Pancreas (tissue), 10 donors: ENCODE measurements at regions not wholly inside any gene's neighbourhood (a gene's known extent, or its start where the extent isn't known, plus 50 kb on each side); places are given as distances from the start of the nearest gene placed in this dataset.

ENCODE experiments used
- ATAC-seq, 4 donors: fragments of 200-7000 bp; cut with Tn5 transposase; one replicate each; pipeline versions ENCODE4 v1.8.0 to v1.9.1; 2020; ENCODE audit warnings: mild to moderate bottlenecking in 4 of 4, moderate library complexity in 4 of 4
- DNase-seq, 6 donors: peaks; one replicate each; pipeline ENCODE4 v3.0.0-alpha.2; 2020
- FAIRE-seq: peaks from 2 replicates; lab custom pipeline; 2012; peaks lifted over from hg19 to GRCh38; lab: Jason Lieb, UNC
- H3K27ac ChIP-seq, 4 donors: fragments of 200-600 bp; sonication (generic); 1 replicate in 3 of 4; 2 replicates in 1 of 4; pipeline versions ENCODE4 v1.5.0 to v1.8.0; 2020
- H3K27me3 ChIP-seq, 4 donors: fragments of 200-600 bp; one replicate each; pipeline ENCODE4 v1.8.0; 2021
- H3K36me3 ChIP-seq, 3 donors: fragments of 200-600 bp; sonication (generic) in 1 of 3; one replicate each; pipeline versions ENCODE4 v1.5.0 to v1.8.0; 2020 to 2021
- H3K4me1 ChIP-seq, 3 donors: fragments of 200-600 bp; one replicate each; pipeline ENCODE4 v1.8.0; 2021
- H3K4me3 ChIP-seq, 4 donors: fragments of 200-600 bp; sonication (generic) in 2 of 4; one replicate each; pipeline versions ENCODE4 v1.5.0 to v1.8.0; 2020 to 2021
- H3K9me3 ChIP-seq, 4 donors: fragments of 200-600 bp; one replicate each; pipeline ENCODE4 v1.8.0; 2021
- WGBS, 2 donors: extraction: QIAGEN DNeasy Blood & Tissue Kit; methylation state at CpG; one replicate each; pipeline ENCODE4 v1.1.7; 2013; 5-methylcytosine and 5-hydroxymethylcytosine counted together
- intact Hi-C, 3 donors: fragments of 100-400 bp; cut with DNase I; formaldehyde crosslinking; loops; one replicate each; pipeline versions ENCODE4 v1.11.1 to v1.14.2; 2022
- TF ChIP-seq, protein P1 (sequence below), 4 donors: fragments of 200-600 bp; sonication (generic) in 3 of 4; IDR thresholded peaks; one replicate each; pipeline versions ENCODE4 v1.5.0 to v1.8.0; 2021; ENCODE audit warnings: antibody characterized with exemption in 4 of 4
- donor health status: healthy with polysubstance abuse.
- donor health status: DM: no; HTN: no; CAD: no; lungs with moderate emphysema.
- donor health status: DM: no; HTN: no; CAD: no.
- donor health status: control.
- donor health status: control.
- donor health status: Bipolar disorder and iron deficiency.
- donor health status: DM: yes; HTN: yes; CAD: no.
- donor health status: DM: no; HTN: no; CAD: no.
- donor health status: DM: no; HTN: no; CAD: no.
- donor health status: DM: yes; HTN: yes; CAD: no.

DNA sequence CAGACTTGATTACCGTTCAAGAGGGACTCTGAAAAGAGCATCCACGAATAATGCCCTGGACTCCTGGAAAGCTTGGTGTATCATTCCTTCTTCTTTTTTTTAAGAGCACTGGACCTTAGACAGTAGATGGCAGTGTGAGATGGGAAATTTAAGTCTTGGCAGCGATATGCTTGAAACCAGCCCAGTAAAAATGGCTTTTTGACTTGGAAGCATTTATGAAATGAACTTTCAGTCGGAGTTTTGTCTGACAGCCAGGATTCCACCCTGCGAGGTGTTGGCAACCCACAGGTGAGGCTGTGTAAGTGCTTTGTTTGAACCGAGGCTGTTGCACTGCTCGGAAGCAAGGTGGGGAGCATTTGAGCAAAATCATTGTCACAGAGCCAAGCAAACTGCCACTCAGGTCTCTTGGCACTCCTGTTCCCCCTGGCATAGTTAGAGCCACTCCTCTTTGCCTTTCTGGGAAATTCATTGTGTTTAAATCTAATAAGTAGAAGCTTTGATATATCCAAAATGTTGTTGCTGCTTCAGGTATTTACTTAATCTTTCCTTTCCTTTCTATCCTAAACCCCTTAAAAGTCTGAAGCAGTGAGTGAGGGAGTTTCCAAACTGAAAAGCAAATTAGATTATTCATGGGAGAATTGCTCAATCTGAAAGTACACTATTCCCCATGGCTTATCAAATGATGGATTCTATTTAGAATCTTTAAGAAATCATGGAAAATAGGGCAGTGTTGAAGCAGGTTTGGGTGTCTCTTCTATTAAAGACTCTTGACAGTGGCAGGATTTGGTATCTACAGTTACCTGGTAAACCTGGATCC, 272.8 kb upstream of the SLC35B3 start:
- H3K27ac ChIP-seq, result peak overlapping the region in 2 of 4 donors; percentile 59 to 67
- FAIRE-seq, result no peak
- intact Hi-C loops, result no loop called here

DNA sequence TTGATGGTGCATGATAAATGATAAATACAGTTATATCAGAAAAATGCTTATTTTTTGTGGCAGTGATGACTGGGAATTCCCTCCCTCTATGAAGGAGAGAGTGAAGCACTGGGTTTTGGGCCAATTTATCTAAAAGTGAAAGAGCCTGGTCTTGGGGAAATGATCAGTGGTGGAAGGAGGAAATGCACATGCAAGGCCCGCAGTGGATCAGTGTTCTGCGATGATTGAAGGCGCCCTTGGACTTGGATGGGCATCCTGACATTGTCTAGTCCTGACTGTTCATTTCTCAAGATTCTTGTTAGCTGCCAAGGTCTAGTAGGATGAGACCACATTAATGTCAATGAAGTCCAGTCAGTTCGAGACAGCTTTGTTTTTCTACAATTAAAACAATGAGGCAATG, 272.0 kb upstream of the SLC35B3 start:
- Histone ChIP-seq H3K27ac (peak overlapping the region in 2 of 4 donors; percentile 59 to 67), H3K27me3 (no peaks in the 10 kb centered on the region), H3K4me1 (peaks cover 0 to 7% (median 0%) of the 10 kb centered on the region in 3 donors), H3K36me3 (no peaks in the 10 kb centered on the region), H3K9me3 (no peaks in the 10 kb centered on the region), H3K4me3 (no peak overlapping the region)
- TF ChIP-seq, protein P1, sequence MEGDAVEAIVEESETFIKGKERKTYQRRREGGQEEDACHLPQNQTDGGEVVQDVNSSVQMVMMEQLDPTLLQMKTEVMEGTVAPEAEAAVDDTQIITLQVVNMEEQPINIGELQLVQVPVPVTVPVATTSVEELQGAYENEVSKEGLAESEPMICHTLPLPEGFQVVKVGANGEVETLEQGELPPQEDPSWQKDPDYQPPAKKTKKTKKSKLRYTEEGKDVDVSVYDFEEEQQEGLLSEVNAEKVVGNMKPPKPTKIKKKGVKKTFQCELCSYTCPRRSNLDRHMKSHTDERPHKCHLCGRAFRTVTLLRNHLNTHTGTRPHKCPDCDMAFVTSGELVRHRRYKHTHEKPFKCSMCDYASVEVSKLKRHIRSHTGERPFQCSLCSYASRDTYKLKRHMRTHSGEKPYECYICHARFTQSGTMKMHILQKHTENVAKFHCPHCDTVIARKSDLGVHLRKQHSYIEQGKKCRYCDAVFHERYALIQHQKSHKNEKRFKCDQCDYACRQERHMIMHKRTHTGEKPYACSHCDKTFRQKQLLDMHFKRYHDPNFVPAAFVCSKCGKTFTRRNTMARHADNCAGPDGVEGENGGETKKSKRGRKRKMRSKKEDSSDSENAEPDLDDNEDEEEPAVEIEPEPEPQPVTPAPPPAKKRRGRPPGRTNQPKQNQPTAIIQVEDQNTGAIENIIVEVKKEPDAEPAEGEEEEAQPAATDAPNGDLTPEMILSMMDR (IDR thresholded peaks at IDR 0.05), result no peak
- intact Hi-C loops, result no loop called here
- DNase-seq, result no peak
- FAIRE-seq, result no peak
- WGBS, 2 donors, result 80 to 87% methylated on average over 4 of the region's 4 CpGs
- no peak for ATAC-seq

More for the DNA sequence above, 272.8 kb upstream of the SLC35B3 start:
- H3K27me3 ChIP-seq, result no peaks in the 10 kb centered on the region
- 7 to 9% methylated on average over 7 of the region's 7 CpGs for WGBS, 2 donors
- H3K9me3 ChIP-seq, result no peaks in the 10 kb centered on the region
- DNase-seq (peak in 4 of 6 donors; percentile 44 to 72 (median 66)), ATAC-seq (peak; percentile 79 to 93 (median 92))
- H3K4me1 ChIP-seq, result peaks cover 0 to 7% (median 0%) of the 10 kb centered on the region in 3 donors
- no peaks in the 10 kb centered on the region for H3K36me3 ChIP-seq
- TF ChIP-seq, protein P1 (IDR thresholded peaks at IDR 0.05), result peak in 3 of 4 donors; percentile 12 to 32 (median 18)
- H3K4me3 ChIP-seq, result peak overlapping the region in 2 of 4 donors; percentile 2 to 32

DNA sequence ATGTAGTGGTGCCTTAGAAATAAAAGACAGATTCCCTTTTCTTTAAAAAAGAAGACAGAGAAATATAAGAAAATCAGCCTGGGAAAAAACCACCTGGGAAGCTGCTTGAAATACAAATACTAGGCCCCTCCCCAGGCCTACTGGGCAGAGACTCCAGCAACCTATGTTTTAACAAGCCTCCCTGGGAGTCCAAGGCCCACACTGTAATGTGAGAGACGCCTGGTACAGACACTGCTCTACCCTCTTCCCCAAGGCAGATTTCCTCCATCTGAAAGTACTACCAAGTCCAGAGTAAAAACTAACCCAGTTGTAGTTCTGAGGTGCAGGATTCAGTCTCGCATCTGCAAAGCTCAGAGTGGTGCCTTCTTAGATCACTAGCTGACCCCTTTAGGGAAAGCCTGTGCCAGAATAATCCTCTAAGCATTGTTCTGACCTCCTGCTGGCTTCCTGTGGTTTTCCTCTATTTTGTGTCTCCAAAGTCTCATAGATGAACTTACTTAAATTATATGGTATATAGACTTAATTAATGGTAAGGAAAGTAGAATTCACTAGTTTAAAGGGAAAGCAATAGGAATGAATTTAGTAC, 270.2 kb upstream of the SLC35B3 start:
- DNase-seq (peak in 3 of 6 donors; percentile 14 to 53 (median 40)), FAIRE-seq (no peak), ATAC-seq (peak; percentile 58 to 71 (median 65))
- intact Hi-C loops, result no loop called here
- TF ChIP-seq, protein P1 (IDR thresholded peaks at IDR 0.05), result no peak
- H3K36me3 ChIP-seq, result no peaks in the 10 kb centered on the region
- no peaks in the 10 kb centered on the region for H3K27me3 ChIP-seq
- peaks cover 0 to 7% (median 0%) of the 10 kb centered on the region in 3 donors for H3K4me1 ChIP-seq
- WGBS, 2 donors, result 30 to 37% methylated on average over 2 of the region's 2 CpGs
- H3K4me3 ChIP-seq, result no peak overlapping the region
- no peaks in the 10 kb centered on the region for H3K9me3 ChIP-seq
- peak overlapping the region in 1 of 4 donors; percentile 6 for H3K27ac ChIP-seq

DNA sequence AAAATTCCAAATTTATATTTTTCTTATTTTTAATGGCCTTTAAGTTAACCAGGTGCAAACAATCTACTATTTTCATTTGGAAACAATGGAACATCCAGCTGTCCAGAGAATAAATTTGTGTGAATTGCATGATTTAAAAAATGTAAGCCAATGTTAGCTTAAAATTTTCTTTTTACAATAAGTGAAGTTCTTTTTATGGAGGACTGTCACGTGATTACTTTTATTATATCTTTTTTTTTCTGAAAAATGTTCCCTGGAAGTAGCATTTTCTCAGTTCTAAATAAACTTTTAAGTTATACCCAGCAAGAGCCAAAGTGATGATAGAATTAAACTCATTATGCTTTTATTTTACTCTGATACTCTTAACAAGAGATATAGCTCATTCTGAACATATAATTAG, 267.7 kb upstream of the SLC35B3 start:
- 87 to 95% methylated on average over 1 of the region's 1 CpG for WGBS, 2 donors

More for the DNA sequence above, 267.7 kb upstream of the SLC35B3 start:
- TF ChIP-seq, protein P1 (IDR thresholded peaks at IDR 0.05), result no peak
- FAIRE-seq, result no peak
- Histone ChIP-seq H3K4me3 (no peak overlapping the region), H3K9me3 (no peaks in the 10 kb centered on the region), H3K4me1 (peaks cover 0 to under 1% (median 0%) of the 10 kb centered on the region in 3 donors), H3K27ac (no peak overlapping the region), H3K36me3 (no peaks in the 10 kb centered on the region), H3K27me3 (no peaks in the 10 kb centered on the region)
- DNase-seq, result no peak
- intact Hi-C loops, result no loop called here
- ATAC-seq, result no peak
